ENCODE measurements at regions not wholly inside any gene's neighbourhood (a gene's known extent, or its start where the extent isn't known, plus 50 kb on each side); places are given as distances from the start of the nearest gene placed in this dataset.

DNA sequence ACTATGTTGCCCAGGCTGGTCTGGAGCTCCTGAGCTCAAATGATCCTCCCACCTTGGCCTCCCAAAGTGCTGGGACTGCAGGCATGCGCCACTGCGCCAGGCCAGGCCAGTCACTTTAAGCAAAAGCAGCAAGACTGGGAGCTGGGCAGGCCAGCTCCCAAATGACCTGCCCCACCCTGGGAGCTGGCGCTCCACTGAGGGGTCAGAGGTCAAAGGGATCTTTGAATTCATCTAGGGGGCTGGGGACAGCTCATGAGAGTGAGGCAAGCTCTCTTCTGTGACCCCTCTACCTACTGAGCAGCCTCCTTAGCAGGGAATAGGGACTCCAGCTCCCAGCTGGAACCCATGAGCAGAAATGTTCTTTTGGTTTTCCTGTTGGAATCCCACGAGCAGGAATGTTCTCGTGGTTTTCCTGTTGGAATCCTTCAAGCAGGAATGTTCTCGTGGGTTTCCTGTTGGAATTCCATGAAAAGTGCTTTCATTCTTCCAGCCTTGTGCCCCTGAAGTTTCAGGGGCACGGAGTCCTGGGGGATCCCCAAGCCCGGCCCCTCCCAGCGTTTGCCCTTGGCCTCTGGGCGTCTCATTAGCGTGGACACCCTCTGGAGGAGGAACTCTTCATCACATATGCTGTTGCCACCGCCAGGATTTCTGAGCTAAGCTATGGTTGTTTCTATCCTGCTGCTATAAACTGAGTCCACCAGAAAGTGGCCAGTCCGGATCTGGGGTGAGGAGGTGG is 162.0 kb upstream of the HAAO start:
- intact Hi-C loops (cut with micrococcal nuclease; ENCODE audit: unreplicated experiment): no loop called here
- BruUV-seq (replicated peaks): no TSS peak
- CTCF ChIA-PET: interaction anchor here (0.5 kb wide), 1 partner anchor 25 kb away, joined by 3 read pairs; no protein-coding TSS in a partner anchor

DNA sequence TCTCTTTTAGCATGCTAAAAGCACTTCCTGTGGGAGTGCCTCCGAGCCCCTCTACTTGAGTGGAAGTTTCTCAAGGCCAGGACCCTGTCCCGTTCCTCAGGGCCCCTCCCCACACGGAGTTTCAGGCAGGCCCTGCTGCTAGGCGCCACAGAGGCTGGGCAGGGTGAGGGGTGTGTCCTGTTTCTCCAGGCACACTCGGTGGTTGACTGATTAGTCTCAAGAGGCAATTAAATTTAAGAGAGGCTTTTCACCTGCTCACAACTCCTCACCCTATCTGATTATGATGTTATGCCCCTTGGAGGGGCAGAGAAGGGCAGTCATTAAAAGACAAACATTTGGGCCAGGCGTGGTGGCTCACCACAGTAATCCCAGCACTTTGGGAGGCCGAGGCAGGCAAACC is 160.8 kb upstream of the HAAO start:
- DNase-seq (ENCODE audit: low read depth, low spot score): no peak
- in situ Hi-C loops (cut with HindIII; ENCODE audit: low pct_unique_long_range_greater_than_20kb, low sequenced_read_pairs): no loop called here
- intact Hi-C loops (cut with micrococcal nuclease; ENCODE audit: unreplicated experiment): no loop called here
- no TSS peak for BruUV-seq (replicated peaks)
- Histone ChIP-seq H3K36me3 (ENCODE audit: control insufficient read depth, insufficient read depth, low read length) (no peaks in the 10 kb centered on the region), H3K4me1 (ENCODE audit: control insufficient read depth, insufficient read depth, low read length) (no peaks in the 10 kb centered on the region), H3K27me3 (ENCODE audit: control insufficient read depth, insufficient read depth, low read length) (no peaks in the 10 kb centered on the region), H3K9me3 (ENCODE audit: control insufficient read depth, insufficient read depth, low read depth, low read length) (no peaks in the 10 kb centered on the region), H3K4me3 (ENCODE audit: low read depth in 2 of 2, low read length in 2 of 2) (no peak overlapping the region), H3K27ac (ENCODE audit: low read length) (no peak overlapping the region)
- TF ChIP-seq TCF7L2 (IDR thresholded peaks at IDR 0.05; ENCODE audit: low read depth, low read length) (no peak), SIN3A (IDR thresholded peaks at IDR 0.05; ENCODE audit: borderline replicate concordance, insufficient read depth, low read depth, low read length) (no peak), POLR2AphosphoS5 (IDR thresholded peaks at IDR 0.05; ENCODE audit: low read depth, low read length) (no peak)
- TF ChIP-seq, protein P1, sequence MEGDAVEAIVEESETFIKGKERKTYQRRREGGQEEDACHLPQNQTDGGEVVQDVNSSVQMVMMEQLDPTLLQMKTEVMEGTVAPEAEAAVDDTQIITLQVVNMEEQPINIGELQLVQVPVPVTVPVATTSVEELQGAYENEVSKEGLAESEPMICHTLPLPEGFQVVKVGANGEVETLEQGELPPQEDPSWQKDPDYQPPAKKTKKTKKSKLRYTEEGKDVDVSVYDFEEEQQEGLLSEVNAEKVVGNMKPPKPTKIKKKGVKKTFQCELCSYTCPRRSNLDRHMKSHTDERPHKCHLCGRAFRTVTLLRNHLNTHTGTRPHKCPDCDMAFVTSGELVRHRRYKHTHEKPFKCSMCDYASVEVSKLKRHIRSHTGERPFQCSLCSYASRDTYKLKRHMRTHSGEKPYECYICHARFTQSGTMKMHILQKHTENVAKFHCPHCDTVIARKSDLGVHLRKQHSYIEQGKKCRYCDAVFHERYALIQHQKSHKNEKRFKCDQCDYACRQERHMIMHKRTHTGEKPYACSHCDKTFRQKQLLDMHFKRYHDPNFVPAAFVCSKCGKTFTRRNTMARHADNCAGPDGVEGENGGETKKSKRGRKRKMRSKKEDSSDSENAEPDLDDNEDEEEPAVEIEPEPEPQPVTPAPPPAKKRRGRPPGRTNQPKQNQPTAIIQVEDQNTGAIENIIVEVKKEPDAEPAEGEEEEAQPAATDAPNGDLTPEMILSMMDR (IDR thresholded peaks at IDR 0.05): no peak
- TF ChIP-seq, protein P2, sequence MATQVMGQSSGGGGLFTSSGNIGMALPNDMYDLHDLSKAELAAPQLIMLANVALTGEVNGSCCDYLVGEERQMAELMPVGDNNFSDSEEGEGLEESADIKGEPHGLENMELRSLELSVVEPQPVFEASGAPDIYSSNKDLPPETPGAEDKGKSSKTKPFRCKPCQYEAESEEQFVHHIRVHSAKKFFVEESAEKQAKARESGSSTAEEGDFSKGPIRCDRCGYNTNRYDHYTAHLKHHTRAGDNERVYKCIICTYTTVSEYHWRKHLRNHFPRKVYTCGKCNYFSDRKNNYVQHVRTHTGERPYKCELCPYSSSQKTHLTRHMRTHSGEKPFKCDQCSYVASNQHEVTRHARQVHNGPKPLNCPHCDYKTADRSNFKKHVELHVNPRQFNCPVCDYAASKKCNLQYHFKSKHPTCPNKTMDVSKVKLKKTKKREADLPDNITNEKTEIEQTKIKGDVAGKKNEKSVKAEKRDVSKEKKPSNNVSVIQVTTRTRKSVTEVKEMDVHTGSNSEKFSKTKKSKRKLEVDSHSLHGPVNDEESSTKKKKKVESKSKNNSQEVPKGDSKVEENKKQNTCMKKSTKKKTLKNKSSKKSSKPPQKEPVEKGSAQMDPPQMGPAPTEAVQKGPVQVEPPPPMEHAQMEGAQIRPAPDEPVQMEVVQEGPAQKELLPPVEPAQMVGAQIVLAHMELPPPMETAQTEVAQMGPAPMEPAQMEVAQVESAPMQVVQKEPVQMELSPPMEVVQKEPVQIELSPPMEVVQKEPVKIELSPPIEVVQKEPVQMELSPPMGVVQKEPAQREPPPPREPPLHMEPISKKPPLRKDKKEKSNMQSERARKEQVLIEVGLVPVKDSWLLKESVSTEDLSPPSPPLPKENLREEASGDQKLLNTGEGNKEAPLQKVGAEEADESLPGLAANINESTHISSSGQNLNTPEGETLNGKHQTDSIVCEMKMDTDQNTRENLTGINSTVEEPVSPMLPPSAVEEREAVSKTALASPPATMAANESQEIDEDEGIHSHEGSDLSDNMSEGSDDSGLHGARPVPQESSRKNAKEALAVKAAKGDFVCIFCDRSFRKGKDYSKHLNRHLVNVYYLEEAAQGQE (IDR thresholded peaks at IDR 0.05; ENCODE audit: insufficient read depth in 1 of 2, low read depth in 2 of 2, low read length in 1 of 2): no peak
- POLR2A ChIA-PET: no interaction called here
- no peak for ATAC-seq
- CTCF ChIA-PET: no interaction called here

More for the DNA sequence above, 162.0 kb upstream of the HAAO start:
- in situ Hi-C loops (cut with HindIII; ENCODE audit: low pct_unique_long_range_greater_than_20kb, low sequenced_read_pairs): no loop called here
- TF ChIP-seq TCF7L2 (IDR thresholded peaks at IDR 0.05; ENCODE audit: low read depth, low read length): no peak
- TF ChIP-seq, protein P1 (IDR thresholded peaks at IDR 0.05): no peak
- no peaks in the 10 kb centered on the region for H3K27me3 ChIP-seq (ENCODE audit: control insufficient read depth, insufficient read depth, low read length)
- no peaks in the 10 kb centered on the region for H3K4me1 ChIP-seq (ENCODE audit: control insufficient read depth, insufficient read depth, low read length)
- no peak for DNase-seq (ENCODE audit: low read depth, low spot score)
- no peaks in the 10 kb centered on the region for H3K9me3 ChIP-seq (ENCODE audit: control insufficient read depth, insufficient read depth, low read depth, low read length)
- no peaks in the 10 kb centered on the region for H3K36me3 ChIP-seq (ENCODE audit: control insufficient read depth, insufficient read depth, low read length)
- no peak overlapping the region for H3K27ac ChIP-seq (ENCODE audit: low read length)
- H3K4me3 ChIP-seq (ENCODE audit: low read depth in 2 of 2, low read length in 2 of 2): no peak overlapping the region
- no peak for ATAC-seq
- POLR2A ChIA-PET: no interaction called here

Measured in Panc1 (cell line).